ENCODE measurements at regions not wholly inside any gene's neighbourhood (a gene's known extent, or its start where the extent isn't known, plus 50 kb on each side); places are given as distances from the start of the nearest gene placed in this dataset.

- TF ChIP-seq CTCF (IDR thresholded peaks at IDR 0.05; ENCODE audit: insufficient read depth, low read length, poor library complexity, severe bottlenecking), result no peak
- no peak overlapping the region for H3K4me3 ChIP-seq (ENCODE audit: low read depth, low read length)
- DNase-seq (ENCODE audit: low read depth), result no peak
- H3K27me3 ChIP-seq (ENCODE audit: control insufficient read depth, insufficient read depth, low read length), result no peaks in the 10 kb centered on the region
- no peaks in the 10 kb centered on the region for H3K36me3 ChIP-seq (ENCODE audit: control insufficient read depth, insufficient read depth, low read length)
Observed at GRCh38 chr22:27468712-27469111, 332.8 kb downstream of the MN1 start.

- no peaks in the 10 kb centered on the region for H3K27me3 ChIP-seq (ENCODE audit: control insufficient read depth, insufficient read depth, low read length)
- no peaks in the 10 kb centered on the region for H3K36me3 ChIP-seq (ENCODE audit: control insufficient read depth, insufficient read depth, low read length)
- DNase-seq (ENCODE audit: low read depth), result no peak
- no peak for TF ChIP-seq CTCF (IDR thresholded peaks at IDR 0.05; ENCODE audit: insufficient read depth, low read length, poor library complexity, severe bottlenecking)
- no peak overlapping the region for H3K4me3 ChIP-seq (ENCODE audit: low read depth, low read length)
Observed at GRCh38 chr22:27470169-27470772, 331.3 kb downstream of the MN1 start.

GRCh38 chr22:27472975-27473374 lies 328.6 kb downstream of the MN1 start:
- no peak for TF ChIP-seq CTCF (IDR thresholded peaks at IDR 0.05; ENCODE audit: insufficient read depth, low read length, poor library complexity, severe bottlenecking)
- Histone ChIP-seq H3K36me3 (ENCODE audit: control insufficient read depth, insufficient read depth, low read length) (no peaks in the 10 kb centered on the region), H3K4me3 (ENCODE audit: low read depth, low read length) (no peak overlapping the region), H3K27me3 (ENCODE audit: control insufficient read depth, insufficient read depth, low read length) (no peaks in the 10 kb centered on the region)
- no peak for DNase-seq (ENCODE audit: low read depth)

- Histone ChIP-seq H3K36me3 (ENCODE audit: control insufficient read depth, insufficient read depth, low read length) (no peaks in the 10 kb centered on the region), H3K4me3 (ENCODE audit: low read depth, low read length) (no peak overlapping the region), H3K27me3 (ENCODE audit: control insufficient read depth, insufficient read depth, low read length) (no peaks in the 10 kb centered on the region)
- no peak for TF ChIP-seq CTCF (IDR thresholded peaks at IDR 0.05; ENCODE audit: insufficient read depth, low read length, poor library complexity, severe bottlenecking)
- no peak for DNase-seq (ENCODE audit: low read depth)
Observed at GRCh38 chr22:27473533-27473932, 328.0 kb downstream of the MN1 start.

- peak; percentile 53 for DNase-seq (ENCODE audit: low read depth)
- no peak overlapping the region for H3K4me3 ChIP-seq (ENCODE audit: low read depth, low read length)
Observed at GRCh38 chr22:27474112-27474571, 327.4 kb downstream of the MN1 start.

More at GRCh38 chr22:27474112-27474571, 327.4 kb downstream of the MN1 start:
- no peaks in the 10 kb centered on the region for H3K36me3 ChIP-seq (ENCODE audit: control insufficient read depth, insufficient read depth, low read length)
- no peaks in the 10 kb centered on the region for H3K27me3 ChIP-seq (ENCODE audit: control insufficient read depth, insufficient read depth, low read length)
- TF ChIP-seq CTCF (IDR thresholded peaks at IDR 0.05; ENCODE audit: insufficient read depth, low read length, poor library complexity, severe bottlenecking), result no peak

Measured in kidney epithelial cell (primary cell).